ENCODE measurements at regions not wholly inside any gene's neighbourhood (a gene's known extent, or its start where the extent isn't known, plus 50 kb on each side); places are given as distances from the start of the nearest gene placed in this dataset.

GRCh38 chr2:139835101-139835500 lies 1054.9 kb upstream of the NXPH2 start:
- no peak for DNase-seq (ENCODE audit: low spot score)

- no peak for DNase-seq (ENCODE audit: low spot score)
Measured at GRCh38 chr2:139828011-139828410, 1047.8 kb upstream of the NXPH2 start.

- no peak for DNase-seq (ENCODE audit: low spot score)
Measured at GRCh38 chr2:139825726-139826125, 1045.5 kb upstream of the NXPH2 start.

GRCh38 chr2:139819273-139819796 lies 1039.1 kb upstream of the NXPH2 start:
- DNase-seq (ENCODE audit: low spot score) = no peak

- DNase-seq (ENCODE audit: low spot score) = no peak
Measured at GRCh38 chr2:139814458-139814857, 1034.3 kb upstream of the NXPH2 start.

- no peak for DNase-seq (ENCODE audit: low spot score)
Measured at GRCh38 chr2:139813340-139813739, 1033.2 kb upstream of the NXPH2 start.

- no peak for DNase-seq (ENCODE audit: low spot score)
Measured at GRCh38 chr2:139805441-139805840, 1025.3 kb upstream of the NXPH2 start.

GRCh38 chr2:139798391-139798790 lies 1018.2 kb upstream of the NXPH2 start:
- no peak for DNase-seq (ENCODE audit: low spot score)

GRCh38 chr2:139790807-139791752 lies 1010.9 kb upstream of the NXPH2 start:
- no peak for DNase-seq (ENCODE audit: low spot score)

GRCh38 chr2:139790136-139790535 lies 1009.9 kb upstream of the NXPH2 start:
- DNase-seq (ENCODE audit: low spot score) = no peak

GRCh38 chr2:139778732-139779131 lies 998.5 kb upstream of the NXPH2 start:
- no peak for DNase-seq (ENCODE audit: low spot score)

GRCh38 chr2:139773720-139774277 lies 993.6 kb upstream of the NXPH2 start:
- DNase-seq (ENCODE audit: low spot score) = no peak

GRCh38 chr2:139769633-139770032 lies 989.4 kb upstream of the NXPH2 start:
- no peak for DNase-seq (ENCODE audit: low spot score)

GRCh38 chr2:139763705-139764104 lies 983.5 kb upstream of the NXPH2 start:
- DNase-seq (ENCODE audit: low spot score) = no peak

- no peak for DNase-seq (ENCODE audit: low spot score)
Measured at GRCh38 chr2:139759000-139759505, 978.9 kb upstream of the NXPH2 start.

- DNase-seq (ENCODE audit: low spot score) = no peak
Measured at GRCh38 chr2:139746901-139747300, 966.7 kb upstream of the NXPH2 start.

- no peak for DNase-seq (ENCODE audit: low spot score)
Measured at GRCh38 chr2:139744273-139744672, 964.1 kb upstream of the NXPH2 start.

- DNase-seq (ENCODE audit: low spot score) = no peak
Measured at GRCh38 chr2:139742216-139743172, 962.3 kb upstream of the NXPH2 start.

GRCh38 chr2:139737659-139738058 lies 957.5 kb upstream of the NXPH2 start:
- DNase-seq (ENCODE audit: low spot score) = no peak

GRCh38 chr2:139730197-139730596 lies 950.0 kb upstream of the NXPH2 start:
- no peak for DNase-seq (ENCODE audit: low spot score)

GRCh38 chr2:139721411-139721995 lies 941.3 kb upstream of the NXPH2 start:
- DNase-seq (ENCODE audit: low spot score) = no peak

Data from mucosa of gallbladder (tissue), 1 donor.